ENCODE measurements at regions not wholly inside any gene's neighbourhood (a gene's known extent, or its start where the extent isn't known, plus 50 kb on each side); places are given as distances from the start of the nearest gene placed in this dataset.

DNA sequence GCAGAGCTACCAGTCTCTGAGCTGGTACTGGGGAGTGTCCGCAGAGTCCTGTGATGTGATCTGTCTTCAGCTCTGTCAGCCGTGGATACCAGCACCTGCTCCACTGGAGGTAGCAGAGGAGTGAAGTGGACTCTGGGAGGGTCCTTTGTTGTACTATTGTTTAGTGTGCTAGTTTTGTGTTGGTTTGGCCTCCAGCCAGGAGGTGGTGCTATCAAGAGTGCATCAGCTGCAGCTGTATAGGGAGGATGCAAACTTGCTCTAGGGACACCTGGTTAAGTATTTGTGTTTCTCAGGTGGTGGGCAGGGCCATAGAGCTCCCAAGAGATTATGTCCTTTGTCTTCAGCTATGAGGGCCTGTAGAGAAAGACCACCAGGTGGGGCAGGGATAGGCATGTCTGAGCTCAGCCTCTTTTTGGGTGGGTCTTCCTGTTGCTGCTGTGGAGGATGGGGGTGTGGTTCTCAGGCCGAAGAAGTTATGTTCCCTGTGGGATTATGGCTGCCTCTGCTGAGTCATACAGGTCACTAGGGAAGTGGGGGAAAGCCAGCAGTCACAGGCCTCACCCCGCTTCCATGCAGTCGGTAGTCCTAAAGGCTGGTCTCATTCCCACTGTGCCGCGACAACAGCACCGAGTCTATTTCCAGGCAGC is 443.2 kb upstream of the TBL1XR1 start:
- TF ChIP-seq, protein P1, sequence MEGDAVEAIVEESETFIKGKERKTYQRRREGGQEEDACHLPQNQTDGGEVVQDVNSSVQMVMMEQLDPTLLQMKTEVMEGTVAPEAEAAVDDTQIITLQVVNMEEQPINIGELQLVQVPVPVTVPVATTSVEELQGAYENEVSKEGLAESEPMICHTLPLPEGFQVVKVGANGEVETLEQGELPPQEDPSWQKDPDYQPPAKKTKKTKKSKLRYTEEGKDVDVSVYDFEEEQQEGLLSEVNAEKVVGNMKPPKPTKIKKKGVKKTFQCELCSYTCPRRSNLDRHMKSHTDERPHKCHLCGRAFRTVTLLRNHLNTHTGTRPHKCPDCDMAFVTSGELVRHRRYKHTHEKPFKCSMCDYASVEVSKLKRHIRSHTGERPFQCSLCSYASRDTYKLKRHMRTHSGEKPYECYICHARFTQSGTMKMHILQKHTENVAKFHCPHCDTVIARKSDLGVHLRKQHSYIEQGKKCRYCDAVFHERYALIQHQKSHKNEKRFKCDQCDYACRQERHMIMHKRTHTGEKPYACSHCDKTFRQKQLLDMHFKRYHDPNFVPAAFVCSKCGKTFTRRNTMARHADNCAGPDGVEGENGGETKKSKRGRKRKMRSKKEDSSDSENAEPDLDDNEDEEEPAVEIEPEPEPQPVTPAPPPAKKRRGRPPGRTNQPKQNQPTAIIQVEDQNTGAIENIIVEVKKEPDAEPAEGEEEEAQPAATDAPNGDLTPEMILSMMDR (IDR thresholded peaks at IDR 0.05): no peak
- no peak for TF ChIP-seq POLR2A (IDR thresholded peaks at IDR 0.05)

All from testis (tissue), 2 donors.